A673 (cell line): ENCODE measurements at regions not wholly inside any gene's neighbourhood (a gene's known extent, or its start where the extent isn't known, plus 50 kb on each side); places are given as distances from the start of the nearest gene placed in this dataset.

ENCODE experiments used
- BruUV-seq: library from RNA; stranded (reverse); fragments of 400-500 nt; replicated peaks from 2 replicates; lab custom pipeline; 2021; lab: Mats Ljungman, UMichigan
- CTCF ChIA-PET: fragments of 300-600 bp; sonication (Branson Sonifier 250); formaldehyde crosslinking; loops from one replicate; lab custom pipeline; 2022; ENCODE audit warnings: antibody characterized with exemption; lab: Charles Lee
- POLR2A ChIA-PET: fragments of 300-600 bp; sonication (Branson Sonifier 250); formaldehyde crosslinking; loops from one replicate; lab custom pipeline; 2022; ENCODE audit warnings: antibody characterized with exemption; ENCODE audit not compliant: low non-redundant PET; lab: Charles Lee
- DNase-seq: peaks from one replicate; pipeline ENCODE4 v3.0.0-alpha.2; 2015; ENCODE audit warnings: low spot score
- H3K27ac ChIP-seq: fragments of 200-600 bp; sonication (generic); 2 replicates; pipeline ENCODE4 v1.5.1; 2016; ENCODE audit warnings: mixed run types, low read depth, mild to moderate bottlenecking, mixed read lengths, antibody characterized with exemption, low read length; ENCODE audit not compliant: poor library complexity, severe bottlenecking
- H3K27me3 ChIP-seq: fragments of 200-600 bp; sonication (generic); replicated peaks from 2 replicates; pipeline ENCODE4 v1.6.1; 2017; ENCODE audit warnings: mixed run types, low read depth, mild to moderate bottlenecking, mixed read lengths, antibody characterized with exemption, low read length; ENCODE audit not compliant: insufficient read depth, poor library complexity
- H3K36me3 ChIP-seq: fragments of 200-600 bp; sonication (generic); 2 replicates; pipeline ENCODE4 v1.6.1; 2016; ENCODE audit warnings: mixed run types, mild to moderate bottlenecking, mixed read lengths, antibody characterized with exemption, low read length; ENCODE audit not compliant: insufficient read depth, poor library complexity, severe bottlenecking
- H3K4me1 ChIP-seq: fragments of 200-600 bp; sonication (generic); 2 replicates; pipeline ENCODE4 v1.6.1; 2017; ENCODE audit warnings: mixed run types, mild to moderate bottlenecking, mixed read lengths, antibody characterized with exemption, low read length; ENCODE audit not compliant: insufficient read depth, poor library complexity, severe bottlenecking
- H3K4me3 ChIP-seq: fragments of 200-600 bp; sonication (generic); 2 replicates; pipeline ENCODE4 v1.5.1; 2016; ENCODE audit warnings: low read depth, mixed run types, mild to moderate bottlenecking, mixed read lengths, low read length; ENCODE audit not compliant: poor library complexity, severe bottlenecking
- H3K9me3 ChIP-seq: fragments of 200-600 bp; sonication (generic); 2 replicates; pipeline ENCODE4 v1.6.1; 2016; ENCODE audit warnings: mixed run types, low read depth, mild to moderate bottlenecking, mixed read lengths, antibody characterized with exemption, low read length; ENCODE audit not compliant: poor library complexity, severe bottlenecking
- EZH2 ChIP-seq: fragments of 200-600 bp; sonication (generic); IDR thresholded peaks from 2 replicates; pipeline ENCODE4 v1.6.1; 2017; ENCODE audit warnings: borderline replicate concordance, low read depth, mild to moderate bottlenecking, mixed read lengths, antibody characterized with exemption, low read length; ENCODE audit not compliant: poor library complexity, severe bottlenecking
- intact Hi-C: fragments of 100-400 bp; cut with micrococcal nuclease; formaldehyde crosslinking; loops from one replicate; pipeline ENCODE4 v1.10.0; 2022; ENCODE audit not compliant: unreplicated experiment
- TF ChIP-seq, protein P1 (sequence below): fragments of 300-800, 200-600 bp; sonication (generic); conservative IDR thresholded peaks from 2 replicates; pipeline ENCODE4 v1.5.1; 2017; ENCODE audit warnings: low read depth, mild to moderate bottlenecking, antibody characterized with exemption, low read length, moderate library complexity, mixed read lengths

DNA sequence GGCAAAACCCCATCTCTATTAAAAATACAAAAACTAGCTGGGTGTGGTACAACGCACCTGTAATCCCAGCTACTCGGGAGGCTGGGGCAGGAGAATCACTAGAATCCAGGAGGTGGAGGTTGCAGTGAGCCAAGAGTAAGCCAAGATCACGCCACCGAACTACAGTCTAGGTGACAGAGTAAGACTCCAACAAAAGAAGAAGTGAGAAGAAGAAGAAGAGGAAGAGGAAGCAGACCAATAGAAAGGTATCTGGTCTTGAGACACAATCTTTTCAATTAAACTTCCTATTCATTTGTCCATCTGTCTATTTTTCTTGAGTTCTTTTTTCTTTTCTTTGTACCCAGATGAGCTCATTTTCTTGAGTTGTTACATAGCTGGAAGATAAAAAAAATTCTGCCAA lies 55.7 kb upstream of the ACADM start:
- no peak for TF ChIP-seq EZH2
- TF ChIP-seq, protein P1, sequence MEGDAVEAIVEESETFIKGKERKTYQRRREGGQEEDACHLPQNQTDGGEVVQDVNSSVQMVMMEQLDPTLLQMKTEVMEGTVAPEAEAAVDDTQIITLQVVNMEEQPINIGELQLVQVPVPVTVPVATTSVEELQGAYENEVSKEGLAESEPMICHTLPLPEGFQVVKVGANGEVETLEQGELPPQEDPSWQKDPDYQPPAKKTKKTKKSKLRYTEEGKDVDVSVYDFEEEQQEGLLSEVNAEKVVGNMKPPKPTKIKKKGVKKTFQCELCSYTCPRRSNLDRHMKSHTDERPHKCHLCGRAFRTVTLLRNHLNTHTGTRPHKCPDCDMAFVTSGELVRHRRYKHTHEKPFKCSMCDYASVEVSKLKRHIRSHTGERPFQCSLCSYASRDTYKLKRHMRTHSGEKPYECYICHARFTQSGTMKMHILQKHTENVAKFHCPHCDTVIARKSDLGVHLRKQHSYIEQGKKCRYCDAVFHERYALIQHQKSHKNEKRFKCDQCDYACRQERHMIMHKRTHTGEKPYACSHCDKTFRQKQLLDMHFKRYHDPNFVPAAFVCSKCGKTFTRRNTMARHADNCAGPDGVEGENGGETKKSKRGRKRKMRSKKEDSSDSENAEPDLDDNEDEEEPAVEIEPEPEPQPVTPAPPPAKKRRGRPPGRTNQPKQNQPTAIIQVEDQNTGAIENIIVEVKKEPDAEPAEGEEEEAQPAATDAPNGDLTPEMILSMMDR = no peak
- Histone ChIP-seq H3K27ac (no peak overlapping the region), H3K27me3 (no peaks in the 10 kb centered on the region), H3K4me3 (no peak overlapping the region), H3K36me3 (no peaks in the 10 kb centered on the region), H3K4me1 (no peaks in the 10 kb centered on the region), H3K9me3 (no peaks in the 10 kb centered on the region)
- no TSS peak for BruUV-seq
- ChIA-PET POLR2A (no interaction called here), CTCF (no interaction called here)
- no peak for DNase-seq
- intact Hi-C loops = no loop called here

DNA sequence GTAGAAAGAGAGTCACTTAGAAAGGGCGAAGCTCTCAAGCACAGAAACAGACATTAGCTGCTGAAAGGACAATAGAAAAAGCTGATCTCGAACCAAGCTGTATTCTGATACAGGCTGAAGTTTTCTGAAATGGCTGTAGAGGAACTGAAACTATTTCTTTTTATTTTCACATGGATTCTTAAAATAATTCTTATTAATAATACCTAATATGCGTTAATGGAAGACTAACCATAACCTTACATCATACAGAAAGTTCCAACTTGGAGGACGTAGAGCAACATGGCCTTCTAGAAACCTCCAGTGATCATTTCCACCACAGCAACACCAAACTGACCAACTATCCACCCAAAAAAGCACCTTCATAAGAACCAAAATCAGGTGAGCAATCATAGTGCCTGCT lies 52.8 kb upstream of the ACADM start:
- ChIA-PET POLR2A (no interaction called here), CTCF (no interaction called here)
- DNase-seq = no peak
- no TSS peak for BruUV-seq
- no peaks in the 10 kb centered on the region for H3K9me3 ChIP-seq
- no peaks in the 10 kb centered on the region for H3K4me1 ChIP-seq
- H3K27me3 ChIP-seq = no peaks in the 10 kb centered on the region
- no peak overlapping the region for H3K4me3 ChIP-seq
- intact Hi-C loops = no loop called here
- no peak overlapping the region for H3K27ac ChIP-seq
- H3K36me3 ChIP-seq = no peaks in the 10 kb centered on the region
- TF ChIP-seq, protein P1 = no peak
- TF ChIP-seq EZH2 = no peak

DNA sequence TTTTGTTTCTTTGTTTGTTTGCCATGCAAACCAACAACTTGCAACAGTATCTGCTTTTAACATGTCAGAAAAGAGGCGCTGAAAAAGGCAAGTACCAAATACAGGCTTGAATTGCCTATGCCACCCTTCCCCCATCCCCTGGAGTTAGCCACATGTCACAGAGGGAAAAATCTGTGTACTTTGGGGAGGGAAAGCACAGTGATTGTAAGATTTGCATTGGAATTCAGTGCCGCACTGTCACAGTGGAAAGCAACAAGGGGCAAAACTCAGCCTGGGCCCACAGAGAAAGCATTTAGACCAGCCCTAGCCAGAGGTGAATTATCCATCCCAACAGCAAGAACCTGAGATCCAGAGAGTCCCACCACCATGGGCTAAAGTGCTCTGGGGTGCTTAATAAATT lies 52.4 kb upstream of the ACADM start:
- TF ChIP-seq EZH2 = no peak
- TF ChIP-seq, protein P1 = no peak
- ChIA-PET POLR2A (no interaction called here), CTCF (no interaction called here)
- intact Hi-C loops = no loop called here
- Histone ChIP-seq H3K4me3 (no peak overlapping the region), H3K4me1 (no peaks in the 10 kb centered on the region), H3K9me3 (no peaks in the 10 kb centered on the region), H3K36me3 (no peaks in the 10 kb centered on the region), H3K27me3 (no peaks in the 10 kb centered on the region), H3K27ac (no peak overlapping the region)
- DNase-seq = no peak
- BruUV-seq = no TSS peak
